HG03280 (cell line): ENCODE measurements at regions not wholly inside any gene's neighbourhood (a gene's known extent, or its start where the extent isn't known, plus 50 kb on each side); places are given as distances from the start of the nearest gene placed in this dataset.

Source experiments
- ATAC-seq: cut with Tn5 transposase; IDR thresholded peaks from one replicate; pipeline ENCODE4 v1.9.1; 2021; ENCODE audit warnings: mild to moderate bottlenecking, moderate library complexity; ENCODE audit not compliant: unreplicated experiment

GRCh38 chr4:141575884-141576283, 60.5 kb upstream of the IL15 start:
- ATAC-seq, result no peak

GRCh38 chr4:141576585-141577110, 59.7 kb upstream of the IL15 start:
- ATAC-seq, result no peak

- no peak for ATAC-seq
Measured at GRCh38 chr4:141578451-141578850, 57.9 kb upstream of the IL15 start.

- no peak for ATAC-seq
Measured at GRCh38 chr4:141580523-141580922, 55.9 kb upstream of the IL15 start.
